ENCODE measurements at regions not wholly inside any gene's neighbourhood (a gene's known extent, or its start where the extent isn't known, plus 50 kb on each side); places are given as distances from the start of the nearest gene placed in this dataset.

DNA sequence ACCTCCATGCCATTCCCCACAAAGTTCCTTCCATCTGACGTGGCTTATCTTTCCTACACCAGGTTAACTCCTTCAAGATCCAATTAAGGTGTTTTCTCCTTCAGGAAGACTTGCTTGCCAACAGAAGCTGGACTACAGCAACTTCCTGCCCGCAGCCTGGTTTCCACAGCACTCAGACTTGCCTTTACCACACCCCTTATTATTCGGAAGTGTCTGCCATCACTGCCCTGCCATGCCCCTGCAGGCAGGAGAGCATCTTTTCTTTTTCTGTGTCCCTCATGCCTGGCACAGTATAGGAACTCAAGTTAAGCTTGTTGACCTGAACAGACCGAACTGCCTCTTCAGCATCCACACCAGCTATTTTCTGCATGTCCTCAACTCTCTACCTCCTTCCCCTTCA lies 168.0 kb downstream of the FOXO1 start:
- Histone ChIP-seq H3K36me3 (no peaks in the 10 kb centered on the region), H3K9me3 (no peaks in the 10 kb centered on the region), H3K27me3 (no peaks in the 10 kb centered on the region), H3K4me1 (no peaks in the 10 kb centered on the region), H3K4me3 (no peak overlapping the region), H3K27ac (no peak overlapping the region)
- no peak for TF ChIP-seq POLR2AphosphoS5 (IDR thresholded peaks at IDR 0.05)
- intact Hi-C loops (cut with DNase I; ENCODE audit: low total_unique reads): loop anchor here (5.0 kb wide), 1 partner anchor 396 kb away; no protein-coding TSS in a partner anchor
- DNase-seq (ENCODE audit: low spot score in 2 of 2): no peak

DNA sequence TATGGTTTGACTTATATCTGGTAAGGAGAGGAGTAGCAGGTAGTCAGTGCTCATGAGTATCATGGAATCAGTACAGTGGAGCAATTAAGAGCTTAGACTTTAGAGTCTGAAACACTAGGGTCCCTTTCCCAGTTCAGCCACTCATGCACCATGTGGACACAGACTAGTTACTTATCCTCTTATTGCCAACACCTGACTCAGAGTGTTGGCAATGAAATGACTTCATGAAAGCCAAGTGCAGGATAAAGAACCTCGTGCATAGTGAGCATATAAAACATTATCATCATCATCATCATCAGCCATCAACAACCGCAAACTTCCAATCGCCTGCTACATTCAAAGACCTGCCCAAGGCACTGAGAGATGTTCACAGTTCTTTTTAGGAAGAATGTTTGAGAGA lies 164.2 kb downstream of the FOXO1 start:
- H3K27me3 ChIP-seq: no peaks in the 10 kb centered on the region
- TF ChIP-seq, protein P1, sequence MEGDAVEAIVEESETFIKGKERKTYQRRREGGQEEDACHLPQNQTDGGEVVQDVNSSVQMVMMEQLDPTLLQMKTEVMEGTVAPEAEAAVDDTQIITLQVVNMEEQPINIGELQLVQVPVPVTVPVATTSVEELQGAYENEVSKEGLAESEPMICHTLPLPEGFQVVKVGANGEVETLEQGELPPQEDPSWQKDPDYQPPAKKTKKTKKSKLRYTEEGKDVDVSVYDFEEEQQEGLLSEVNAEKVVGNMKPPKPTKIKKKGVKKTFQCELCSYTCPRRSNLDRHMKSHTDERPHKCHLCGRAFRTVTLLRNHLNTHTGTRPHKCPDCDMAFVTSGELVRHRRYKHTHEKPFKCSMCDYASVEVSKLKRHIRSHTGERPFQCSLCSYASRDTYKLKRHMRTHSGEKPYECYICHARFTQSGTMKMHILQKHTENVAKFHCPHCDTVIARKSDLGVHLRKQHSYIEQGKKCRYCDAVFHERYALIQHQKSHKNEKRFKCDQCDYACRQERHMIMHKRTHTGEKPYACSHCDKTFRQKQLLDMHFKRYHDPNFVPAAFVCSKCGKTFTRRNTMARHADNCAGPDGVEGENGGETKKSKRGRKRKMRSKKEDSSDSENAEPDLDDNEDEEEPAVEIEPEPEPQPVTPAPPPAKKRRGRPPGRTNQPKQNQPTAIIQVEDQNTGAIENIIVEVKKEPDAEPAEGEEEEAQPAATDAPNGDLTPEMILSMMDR (IDR thresholded peaks at IDR 0.05): no peak
- TF ChIP-seq POLR2AphosphoS5 (IDR thresholded peaks at IDR 0.05): no peak
- no peak for TF ChIP-seq POLR2A (IDR thresholded peaks at IDR 0.05)
- H3K4me3 ChIP-seq: no peak overlapping the region
- intact Hi-C loops (cut with DNase I; ENCODE audit: low total_unique reads): no loop called here
- H3K27ac ChIP-seq: no peak overlapping the region
- H3K36me3 ChIP-seq: no peaks in the 10 kb centered on the region
- no peaks in the 10 kb centered on the region for H3K4me1 ChIP-seq
- no peak for DNase-seq (ENCODE audit: low spot score in 2 of 2)
- no peaks in the 10 kb centered on the region for H3K9me3 ChIP-seq

DNA sequence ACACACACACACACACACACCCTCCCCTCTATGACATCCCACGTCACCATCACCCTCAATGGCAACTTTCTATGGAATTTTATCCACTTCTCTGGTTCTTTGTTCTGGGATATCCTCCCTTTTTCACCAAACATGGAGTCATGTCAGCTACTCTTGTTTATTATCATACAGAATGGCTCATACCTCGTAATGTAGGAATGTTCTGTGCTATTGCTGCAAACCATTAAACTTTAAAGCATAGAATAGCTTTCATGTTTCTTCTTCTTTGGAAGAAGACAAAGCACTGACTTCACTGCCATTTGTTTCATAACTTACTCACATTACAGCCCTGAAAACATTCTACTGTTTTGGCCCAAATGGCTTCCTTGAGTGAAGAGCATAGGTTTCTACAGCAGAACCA lies 163.4 kb downstream of the FOXO1 start:
- Histone ChIP-seq H3K27me3 (no peaks in the 10 kb centered on the region), H3K4me3 (no peak overlapping the region), H3K36me3 (no peaks in the 10 kb centered on the region), H3K27ac (no peak overlapping the region), H3K4me1 (no peaks in the 10 kb centered on the region), H3K9me3 (no peaks in the 10 kb centered on the region)
- no peak for DNase-seq (ENCODE audit: low spot score in 2 of 2)
- no peak for TF ChIP-seq POLR2A (IDR thresholded peaks at IDR 0.05)
- no peak for TF ChIP-seq POLR2AphosphoS5 (IDR thresholded peaks at IDR 0.05)
- TF ChIP-seq, protein P1 (IDR thresholded peaks at IDR 0.05): no peak
- intact Hi-C loops (cut with DNase I; ENCODE audit: low total_unique reads): no loop called here

DNA sequence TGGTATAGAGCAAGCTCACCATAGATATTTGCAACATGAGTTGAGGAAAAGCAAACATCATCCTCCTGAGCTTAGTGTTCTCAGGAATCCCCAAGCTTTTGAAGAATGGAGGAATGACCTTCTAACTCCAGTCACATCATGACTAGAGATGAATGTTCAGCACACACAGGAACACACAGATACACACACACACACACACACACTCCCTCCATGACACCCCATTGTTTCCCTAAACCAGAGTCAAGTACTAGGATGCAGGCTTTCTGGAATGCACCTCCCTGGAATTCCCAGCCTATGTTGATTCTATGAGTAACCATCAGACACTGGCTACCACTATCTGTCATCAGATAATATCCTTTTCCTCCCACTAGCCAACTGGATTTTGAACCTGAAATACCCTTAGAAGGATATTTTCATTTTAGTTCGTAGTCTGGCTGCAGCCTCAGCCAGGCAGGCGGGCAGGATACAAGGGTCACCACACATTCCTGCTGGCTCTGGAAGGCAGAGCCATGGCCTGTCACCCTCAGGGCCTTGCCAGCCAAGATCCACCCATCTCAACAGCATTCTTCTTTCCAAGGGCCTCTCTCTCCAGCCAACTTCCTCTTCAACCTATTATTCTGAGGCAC lies 162.4 kb downstream of the FOXO1 start:
- H3K36me3 ChIP-seq: no peaks in the 10 kb centered on the region
- no peaks in the 10 kb centered on the region for H3K9me3 ChIP-seq
- TF ChIP-seq POLR2A (IDR thresholded peaks at IDR 0.05) (no peak), POLR2AphosphoS5 (IDR thresholded peaks at IDR 0.05) (peak in 1 of 3 donors; percentile 10)
- no peak overlapping the region for H3K4me3 ChIP-seq
- H3K27me3 ChIP-seq: no peaks in the 10 kb centered on the region
- peak overlapping the region; percentile 41 to 58 for H3K27ac ChIP-seq
- no peaks in the 10 kb centered on the region for H3K4me1 ChIP-seq
- intact Hi-C loops (cut with DNase I; ENCODE audit: low total_unique reads): no loop called here
- peak in 1 of 2 donors; percentile 57 for DNase-seq (ENCODE audit: low spot score in 2 of 2)

DNA sequence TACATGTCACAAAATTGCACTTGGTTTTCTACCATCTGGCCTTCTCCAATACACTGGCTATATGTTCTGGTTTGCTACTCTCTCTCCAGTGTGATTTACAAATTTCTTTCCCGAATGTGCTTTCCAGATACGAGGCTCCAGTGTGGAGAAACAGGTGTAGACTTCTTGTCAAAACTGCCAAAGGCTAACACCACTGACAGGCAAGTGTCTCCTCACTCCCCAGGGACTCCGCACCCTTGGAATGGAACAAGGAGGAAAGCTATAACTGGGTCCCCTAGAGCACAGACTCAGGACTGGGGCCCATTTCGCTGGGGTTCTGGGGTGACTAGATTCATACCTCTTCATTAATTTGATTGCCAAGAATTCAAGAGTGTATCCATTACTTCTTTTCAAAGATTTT lies 161.8 kb downstream of the FOXO1 start:
- no peak for DNase-seq (ENCODE audit: low spot score in 2 of 2)
- no peaks in the 10 kb centered on the region for H3K36me3 ChIP-seq
- H3K4me1 ChIP-seq: no peaks in the 10 kb centered on the region
- no peaks in the 10 kb centered on the region for H3K27me3 ChIP-seq
- no peaks in the 10 kb centered on the region for H3K9me3 ChIP-seq
- TF ChIP-seq POLR2A (IDR thresholded peaks at IDR 0.05): no peak
- TF ChIP-seq, protein P1 (IDR thresholded peaks at IDR 0.05): no peak
- no peak for TF ChIP-seq POLR2AphosphoS5 (IDR thresholded peaks at IDR 0.05)
- H3K4me3 ChIP-seq: no peak overlapping the region
- peak overlapping the region in 1 of 2 donors; percentile 58 for H3K27ac ChIP-seq
- intact Hi-C loops (cut with DNase I; ENCODE audit: low total_unique reads): no loop called here

DNA sequence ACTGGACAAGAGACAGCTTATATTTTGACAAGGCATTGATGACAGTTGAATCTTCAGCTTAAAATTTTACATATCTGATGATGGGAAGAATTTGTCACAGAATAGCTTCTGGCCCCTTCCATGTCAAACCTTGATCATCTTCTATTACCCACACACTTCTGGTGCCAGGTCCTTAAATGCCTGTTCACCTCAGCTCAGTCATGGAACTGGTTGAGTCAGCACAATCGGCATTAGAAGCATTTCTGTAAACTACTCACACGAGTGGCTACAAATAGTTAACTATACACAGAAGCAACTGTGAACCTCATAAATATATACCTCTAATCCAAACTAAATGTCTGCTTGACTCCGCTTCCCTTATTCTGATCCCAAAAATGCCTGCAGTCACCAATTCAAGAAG lies 161.2 kb downstream of the FOXO1 start:
- Histone ChIP-seq H3K4me3 (no peak overlapping the region), H3K27me3 (no peaks in the 10 kb centered on the region), H3K27ac (no peak overlapping the region), H3K4me1 (no peaks in the 10 kb centered on the region), H3K9me3 (no peaks in the 10 kb centered on the region), H3K36me3 (no peaks in the 10 kb centered on the region)
- TF ChIP-seq POLR2A (IDR thresholded peaks at IDR 0.05) (no peak), POLR2AphosphoS5 (IDR thresholded peaks at IDR 0.05) (no peak)
- TF ChIP-seq, protein P1 (IDR thresholded peaks at IDR 0.05): no peak
- no peak for DNase-seq (ENCODE audit: low spot score in 2 of 2)
- intact Hi-C loops (cut with DNase I; ENCODE audit: low total_unique reads): no loop called here

Measured in breast epithelium (tissue), 4 donors.